ENCODE measurements at regions not wholly inside any gene's neighbourhood (a gene's known extent, or its start where the extent isn't known, plus 50 kb on each side); places are given as distances from the start of the nearest gene placed in this dataset.

DNA sequence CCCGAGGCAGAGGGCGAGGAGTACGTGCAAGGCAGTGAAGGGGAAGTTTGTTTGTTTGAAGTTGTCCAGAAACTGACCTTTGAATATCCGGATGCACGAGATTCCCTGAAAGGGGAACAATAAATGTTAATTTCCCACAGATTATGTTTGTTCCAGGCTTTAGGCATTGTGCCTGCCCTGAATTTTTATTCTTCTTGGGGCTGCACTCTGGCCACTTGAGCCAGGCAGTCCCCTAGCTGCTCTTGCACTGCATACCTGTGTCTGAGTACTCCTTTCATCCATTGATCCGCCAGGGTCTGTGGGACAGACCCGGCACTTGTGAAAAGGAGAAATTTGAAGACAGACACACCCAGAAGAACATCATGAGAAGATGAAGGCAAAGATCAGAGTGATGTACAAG is 343.5 kb upstream of the FOXK1 start:
- TF ChIP-seq CTCF (IDR thresholded peaks at IDR 0.05) (no peak), POLR2A (IDR thresholded peaks at IDR 0.05) (no peak), EP300 (IDR thresholded peaks at IDR 0.05) (no peak), POLR2AphosphoS5 (IDR thresholded peaks at IDR 0.05) (no peak)
